Testis (tissue), 2 donors: ENCODE measurements at regions not wholly inside any gene's neighbourhood (a gene's known extent, or its start where the extent isn't known, plus 50 kb on each side); places are given as distances from the start of the nearest gene placed in this dataset.

Experiments used
- CTCF ChIP-seq, 3 experiments: fragments of 450-650 bp in 2 of 3; fragments of 200-600 bp in 1 of 3; sonication (generic) in 1 of 3; IDR thresholded peaks; one replicate each; pipeline ENCODE4 v1.5.1; 2016 to 2019; ENCODE audit warnings: antibody characterized with exemption in 3 of 3, mild to moderate bottlenecking in 2 of 3, moderate library complexity in 1 of 3
- POLR2A ChIP-seq: fragments of 450-650 bp; IDR thresholded peaks from one replicate; pipeline ENCODE4 v1.6.1; 2017; ENCODE audit warnings: antibody characterized with exemption, mild to moderate bottlenecking, moderate library complexity

GRCh38 chr1:30488324-30488913 lies 235.0 kb downstream of the MATN1 start:
- no peak for TF ChIP-seq CTCF (IDR thresholded peaks at IDR 0.05)
- TF ChIP-seq POLR2A: no peak
